Activated CD4-positive, alpha-beta memory T cell treated with anti-CD3 and anti-CD28 coated beads, Interleukin-2, amount 10 ng/mL, durations not matched to agents 7 days and 5 days (primary cell): ENCODE measurements at regions not wholly inside any gene's neighbourhood (a gene's known extent, or its start where the extent isn't known, plus 50 kb on each side); places are given as distances from the start of the nearest gene placed in this dataset.
"Not testable (repeated sequence)": the region's sequence is repeated elsewhere in the genome, so short reads cannot be mapped to it uniquely, and the experiment has no call there.

ENCODE experiments used
- CTCF ChIA-PET: fragments of 350-600 bp; sonication (Branson Sonifier 250); formaldehyde crosslinking; loops from one replicate; lab custom pipeline; 2021; ENCODE audit warnings: antibody characterized with exemption, inconsistent platforms; lab: Charles Lee
- POLR2A ChIA-PET: fragments of 350-600 bp; sonication (Branson Sonifier 250); formaldehyde crosslinking; loops from one replicate; lab custom pipeline; 2021; ENCODE audit warnings: antibody characterized with exemption; lab: Charles Lee
- DNase-seq: peaks from one replicate; pipeline ENCODE4 v3.0.0-alpha.2; 2020
- H3K27ac Mint-ChIP-seq: one replicate; pipeline ENCODE4 v1.8.0; 2021; ENCODE audit warnings: mild to moderate bottlenecking, mixed read lengths
- H3K27me3 Mint-ChIP-seq: one replicate; pipeline ENCODE4 v1.8.0; 2021; ENCODE audit warnings: mixed read lengths
- H3K36me3 Mint-ChIP-seq: one replicate; pipeline ENCODE4 v1.8.0; 2021; ENCODE audit warnings: low read depth, mixed read lengths
- H3K4me1 Mint-ChIP-seq: one replicate; pipeline ENCODE4 v1.8.0; 2021; ENCODE audit warnings: mixed read lengths
- H3K4me3 Mint-ChIP-seq: one replicate; pipeline ENCODE4 v1.8.0; 2021; ENCODE audit warnings: mild to moderate bottlenecking, mixed read lengths
- H3K9me3 Mint-ChIP-seq: one replicate; pipeline ENCODE4 v1.8.0; 2021; ENCODE audit warnings: mixed read lengths

GRCh38 chr21:17082843-17083483 is 429.9 kb upstream of the CXADR start:
- H3K36me3 Mint-ChIP-seq, result no peaks in the 10 kb centered on the region
- ChIA-PET CTCF (no interaction called here), POLR2A (no interaction called here)
- no peak overlapping the region for H3K4me3 Mint-ChIP-seq
- peaks cover 5% of the 10 kb centered on the region for H3K9me3 Mint-ChIP-seq
- DNase-seq, result no peak
- H3K27ac Mint-ChIP-seq, result no peak overlapping the region
- H3K4me1 Mint-ChIP-seq, result no peaks in the 10 kb centered on the region
- no peaks in the 10 kb centered on the region for H3K27me3 Mint-ChIP-seq

GRCh38 chr21:17085707-17086106 is 427.1 kb upstream of the CXADR start:
- no peaks in the 10 kb centered on the region for H3K4me1 Mint-ChIP-seq
- no peak overlapping the region for H3K4me3 Mint-ChIP-seq
- POLR2A ChIA-PET, result no interaction called here
- DNase-seq, result no peak
- peaks cover 11% of the 10 kb centered on the region for H3K9me3 Mint-ChIP-seq
- no peaks in the 10 kb centered on the region for H3K27me3 Mint-ChIP-seq
- H3K36me3 Mint-ChIP-seq, result no peaks in the 10 kb centered on the region
- CTCF ChIA-PET, result no interaction called here
- no peak overlapping the region for H3K27ac Mint-ChIP-seq

- Mint-ChIP-seq H3K9me3 (peaks cover 9% of the 10 kb centered on the region), H3K36me3 (no peaks in the 10 kb centered on the region), H3K4me1 (no peaks in the 10 kb centered on the region), H3K27ac (no peak overlapping the region), H3K27me3 (no peaks in the 10 kb centered on the region), H3K4me3 (no peak overlapping the region)
- no peak for DNase-seq
- ChIA-PET CTCF (no interaction called here), POLR2A (no interaction called here)
Observed at GRCh38 chr21:17088500-17088899, 424.3 kb upstream of the CXADR start.

GRCh38 chr21:17089091-17089491 is 423.8 kb upstream of the CXADR start:
- no peaks in the 10 kb centered on the region for H3K36me3 Mint-ChIP-seq
- H3K4me1 Mint-ChIP-seq, result no peaks in the 10 kb centered on the region
- H3K27me3 Mint-ChIP-seq, result no peaks in the 10 kb centered on the region
- CTCF ChIA-PET, result no interaction called here
- POLR2A ChIA-PET, result no interaction called here
- H3K27ac Mint-ChIP-seq, result no peak overlapping the region
- DNase-seq, result no peak
- no peak overlapping the region for H3K4me3 Mint-ChIP-seq
- H3K9me3 Mint-ChIP-seq, result peaks cover 9% of the 10 kb centered on the region

- Mint-ChIP-seq H3K4me3 (no peak overlapping the region), H3K36me3 (no peaks in the 10 kb centered on the region), H3K27me3 (no peaks in the 10 kb centered on the region), H3K27ac (no peak overlapping the region), H3K9me3 (peaks cover 18% of the 10 kb centered on the region), H3K4me1 (no peaks in the 10 kb centered on the region)
- ChIA-PET CTCF (no interaction called here), POLR2A (no interaction called here)
- DNase-seq, result no peak
Observed at GRCh38 chr21:17101696-17102095, 411.1 kb upstream of the CXADR start.

GRCh38 chr21:17105932-17106331 is 406.9 kb upstream of the CXADR start:
- Mint-ChIP-seq H3K27ac (no peak overlapping the region), H3K9me3 (peaks cover 17% of the 10 kb centered on the region), H3K36me3 (no peaks in the 10 kb centered on the region), H3K27me3 (no peaks in the 10 kb centered on the region), H3K4me1 (no peaks in the 10 kb centered on the region), H3K4me3 (no peak overlapping the region)
- CTCF ChIA-PET, result no interaction called here
- DNase-seq, result no peak
- POLR2A ChIA-PET, result no interaction called here

GRCh38 chr21:17114045-17114444 is 398.8 kb upstream of the CXADR start:
- H3K27me3 Mint-ChIP-seq, result no peaks in the 10 kb centered on the region
- no peak for DNase-seq
- H3K4me3 Mint-ChIP-seq, result no peak overlapping the region
- H3K27ac Mint-ChIP-seq, result no peak overlapping the region
- H3K4me1 Mint-ChIP-seq, result no peaks in the 10 kb centered on the region
- POLR2A ChIA-PET, result no interaction called here
- H3K36me3 Mint-ChIP-seq, result no peaks in the 10 kb centered on the region
- peaks cover 16% of the 10 kb centered on the region for H3K9me3 Mint-ChIP-seq
- CTCF ChIA-PET, result no interaction called here

GRCh38 chr21:17118638-17119384 is 394.0 kb upstream of the CXADR start:
- Mint-ChIP-seq H3K36me3 (no peaks in the 10 kb centered on the region), H3K4me3 (no peak overlapping the region), H3K27ac (no peak overlapping the region), H3K27me3 (no peaks in the 10 kb centered on the region), H3K4me1 (no peaks in the 10 kb centered on the region), H3K9me3 (peaks cover 16% of the 10 kb centered on the region)
- DNase-seq, result no peak
- POLR2A ChIA-PET, result no interaction called here
- CTCF ChIA-PET, result no interaction called here

- H3K36me3 Mint-ChIP-seq, result no peaks in the 10 kb centered on the region
- H3K4me3 Mint-ChIP-seq, result no peak overlapping the region
- ChIA-PET POLR2A (no interaction called here), CTCF (no interaction called here)
- no peak for DNase-seq
- H3K4me1 Mint-ChIP-seq, result no peaks in the 10 kb centered on the region
- H3K9me3 Mint-ChIP-seq, result peaks cover 16% of the 10 kb centered on the region
- no peak overlapping the region for H3K27ac Mint-ChIP-seq
- H3K27me3 Mint-ChIP-seq, result no peaks in the 10 kb centered on the region
Observed at GRCh38 chr21:17119466-17120297, 393.2 kb upstream of the CXADR start.

GRCh38 chr21:17127395-17127794 is 385.4 kb upstream of the CXADR start:
- H3K27ac Mint-ChIP-seq, DNase-seq, POLR2A ChIA-PET, H3K36me3 Mint-ChIP-seq, CTCF ChIA-PET, H3K27me3 Mint-ChIP-seq, H3K4me1 Mint-ChIP-seq, H3K9me3 Mint-ChIP-seq, H3K4me3 Mint-ChIP-seq: not testable (repeated sequence)

- ChIA-PET POLR2A (no interaction called here), CTCF (no interaction called here)
- H3K4me1 Mint-ChIP-seq, result no peaks in the 10 kb centered on the region
- no peak for DNase-seq
- no peak overlapping the region for H3K27ac Mint-ChIP-seq
- no peak overlapping the region for H3K4me3 Mint-ChIP-seq
- H3K36me3 Mint-ChIP-seq, result no peaks in the 10 kb centered on the region
- peaks cover 8% of the 10 kb centered on the region for H3K9me3 Mint-ChIP-seq
- no peaks in the 10 kb centered on the region for H3K27me3 Mint-ChIP-seq
Observed at GRCh38 chr21:17128132-17128531, 384.7 kb upstream of the CXADR start.

- CTCF ChIA-PET, POLR2A ChIA-PET, H3K9me3 Mint-ChIP-seq, DNase-seq, H3K4me1 Mint-ChIP-seq, H3K27ac Mint-ChIP-seq, H3K27me3 Mint-ChIP-seq, H3K36me3 Mint-ChIP-seq: not testable (repeated sequence)
- H3K4me3 Mint-ChIP-seq, result peak overlapping the region; percentile 62
Observed at GRCh38 chr21:17139159-17139558, 373.7 kb upstream of the CXADR start.

- Mint-ChIP-seq H3K9me3 (peaks cover 4% of the 10 kb centered on the region), H3K27ac (peak overlapping the region; percentile 12), H3K36me3 (no peaks in the 10 kb centered on the region), H3K27me3 (no peaks in the 10 kb centered on the region), H3K4me1 (peaks cover 5% of the 10 kb centered on the region), H3K4me3 (peak overlapping the region; percentile 62)
- no peak for DNase-seq
- CTCF ChIA-PET, result no interaction called here
- POLR2A ChIA-PET, result no interaction called here
Observed at GRCh38 chr21:17139696-17140095, 373.1 kb upstream of the CXADR start.
